ENCODE measurements at regions not wholly inside any gene's neighbourhood (a gene's known extent, or its start where the extent isn't known, plus 50 kb on each side); places are given as distances from the start of the nearest gene placed in this dataset.

DNA sequence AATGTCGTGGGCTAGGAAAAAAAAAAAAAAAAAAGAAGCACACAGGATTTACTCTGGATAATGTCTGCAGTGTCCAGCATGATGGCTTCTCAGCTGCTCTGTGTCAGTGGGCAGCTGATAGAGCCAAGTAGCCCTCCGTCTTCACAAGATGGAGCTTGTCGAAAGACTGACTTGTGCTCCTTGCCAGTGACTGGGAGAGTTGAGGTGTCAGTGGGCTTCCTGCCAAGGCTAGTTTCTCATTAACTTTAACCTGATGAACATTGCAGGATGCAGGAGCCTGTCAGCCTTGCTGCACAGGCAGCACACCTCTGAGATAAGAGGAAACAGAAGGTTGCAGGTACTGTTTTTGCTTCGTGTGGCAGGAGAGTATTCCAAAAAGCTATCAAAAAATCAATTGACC lies 171.4 kb upstream of the SGCD start:
- DNase-seq (ENCODE audit: extremely low read depth, low read depth): no peak
- TF ChIP-seq, protein P1, sequence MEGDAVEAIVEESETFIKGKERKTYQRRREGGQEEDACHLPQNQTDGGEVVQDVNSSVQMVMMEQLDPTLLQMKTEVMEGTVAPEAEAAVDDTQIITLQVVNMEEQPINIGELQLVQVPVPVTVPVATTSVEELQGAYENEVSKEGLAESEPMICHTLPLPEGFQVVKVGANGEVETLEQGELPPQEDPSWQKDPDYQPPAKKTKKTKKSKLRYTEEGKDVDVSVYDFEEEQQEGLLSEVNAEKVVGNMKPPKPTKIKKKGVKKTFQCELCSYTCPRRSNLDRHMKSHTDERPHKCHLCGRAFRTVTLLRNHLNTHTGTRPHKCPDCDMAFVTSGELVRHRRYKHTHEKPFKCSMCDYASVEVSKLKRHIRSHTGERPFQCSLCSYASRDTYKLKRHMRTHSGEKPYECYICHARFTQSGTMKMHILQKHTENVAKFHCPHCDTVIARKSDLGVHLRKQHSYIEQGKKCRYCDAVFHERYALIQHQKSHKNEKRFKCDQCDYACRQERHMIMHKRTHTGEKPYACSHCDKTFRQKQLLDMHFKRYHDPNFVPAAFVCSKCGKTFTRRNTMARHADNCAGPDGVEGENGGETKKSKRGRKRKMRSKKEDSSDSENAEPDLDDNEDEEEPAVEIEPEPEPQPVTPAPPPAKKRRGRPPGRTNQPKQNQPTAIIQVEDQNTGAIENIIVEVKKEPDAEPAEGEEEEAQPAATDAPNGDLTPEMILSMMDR (IDR thresholded peaks at IDR 0.05; ENCODE audit: low read depth, low read length): no peak

DNA sequence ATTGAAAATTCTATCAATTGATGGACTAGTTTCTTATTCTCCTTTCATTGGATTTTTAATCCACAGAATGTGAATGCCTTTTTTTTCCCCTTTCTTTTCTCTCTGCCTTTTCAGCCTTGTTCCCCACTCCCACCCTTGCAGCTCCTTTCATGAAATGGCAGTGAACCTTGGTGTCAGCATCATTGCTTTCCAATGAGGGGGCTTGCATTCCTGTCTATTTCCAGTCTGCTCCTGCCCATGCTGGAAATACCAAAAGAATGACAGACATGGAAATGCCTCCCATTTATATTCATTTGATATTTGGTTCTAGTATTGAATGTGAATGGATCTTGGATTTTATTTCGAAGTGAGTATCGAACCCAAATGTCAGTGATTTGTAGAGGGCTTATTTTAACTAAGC lies 162.7 kb upstream of the SGCD start:
- TF ChIP-seq, protein P1 (IDR thresholded peaks at IDR 0.05; ENCODE audit: low read depth, low read length): no peak
- no peak for DNase-seq (ENCODE audit: extremely low read depth, low read depth)

- TF ChIP-seq, protein P1 (IDR thresholded peaks at IDR 0.05; ENCODE audit: low read depth, low read length): no peak
- no peak for DNase-seq (ENCODE audit: extremely low read depth, low read depth)
These were observed 157.5 kb upstream of the SGCD start for GRCh38 chr5:156169495-156169894.

DNA sequence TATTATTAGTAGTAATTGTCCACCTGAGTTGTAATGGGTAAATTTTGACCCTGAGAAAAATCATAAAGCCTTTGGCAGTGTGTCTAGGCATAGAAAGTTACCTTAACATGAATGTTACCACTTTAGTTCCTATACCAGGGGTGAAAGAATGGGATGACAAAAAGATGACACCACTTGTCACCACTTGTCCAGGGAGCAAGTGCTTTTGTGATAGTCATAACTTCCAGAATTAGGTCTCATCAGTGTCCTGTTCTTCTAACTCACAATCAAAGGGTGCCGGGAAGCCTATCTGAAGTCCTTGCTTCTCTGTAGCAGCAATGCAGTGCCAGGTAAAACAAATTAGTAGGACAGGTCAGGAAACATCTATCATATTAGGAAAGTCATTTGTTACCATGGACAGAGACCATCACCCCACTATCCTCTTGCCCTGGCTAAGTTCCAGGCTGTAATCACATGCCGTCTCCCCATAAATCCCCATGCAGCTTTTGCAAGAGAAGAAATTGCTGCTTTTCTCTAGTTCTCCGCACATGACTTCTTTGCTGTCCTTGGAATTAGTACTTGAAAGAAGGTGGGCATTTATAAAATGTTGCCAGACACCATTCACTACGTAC lies 156.5 kb upstream of the SGCD start:
- DNase-seq (ENCODE audit: extremely low read depth, low read depth): no peak
- TF ChIP-seq, protein P1 (IDR thresholded peaks at IDR 0.05; ENCODE audit: low read depth, low read length): no peak

GRCh38 chr5:156174225-156174624 lies 152.7 kb upstream of the SGCD start:
- TF ChIP-seq, protein P1 (IDR thresholded peaks at IDR 0.05; ENCODE audit: low read depth, low read length): no peak
- no peak for DNase-seq (ENCODE audit: extremely low read depth, low read depth)

GRCh38 chr5:156178117-156178516 lies 148.8 kb upstream of the SGCD start:
- TF ChIP-seq, protein P1 (IDR thresholded peaks at IDR 0.05; ENCODE audit: low read depth, low read length): no peak
- DNase-seq (ENCODE audit: extremely low read depth, low read depth): no peak

DNA sequence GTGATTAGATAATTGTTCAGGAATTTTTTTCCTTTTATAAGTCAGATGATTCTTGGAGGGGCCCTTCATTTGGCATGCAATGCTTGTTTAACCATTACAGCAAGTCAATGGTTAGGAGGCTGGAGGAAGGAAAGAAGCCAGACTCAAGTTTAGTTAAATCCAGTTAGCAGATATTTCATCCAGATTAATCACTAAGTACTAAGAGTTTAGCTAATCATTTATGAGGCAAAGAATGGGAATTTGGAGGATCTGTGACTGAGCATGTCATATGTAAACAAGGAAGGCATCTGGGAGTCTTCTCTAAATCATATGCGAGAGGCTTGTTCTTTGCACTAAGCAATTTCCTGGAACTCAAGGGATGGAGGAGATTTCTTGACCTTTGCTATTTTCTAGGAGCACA lies 145.3 kb upstream of the SGCD start:
- TF ChIP-seq, protein P1 (IDR thresholded peaks at IDR 0.05; ENCODE audit: low read depth, low read length): no peak
- DNase-seq (ENCODE audit: extremely low read depth, low read depth): no peak

All from AG09319 (cell line).